GM19467 (cell line): ENCODE measurements at regions not wholly inside any gene's neighbourhood (a gene's known extent, or its start where the extent isn't known, plus 50 kb on each side); places are given as distances from the start of the nearest gene placed in this dataset.

Experiments used
- ATAC-seq: cut with Tn5 transposase; IDR thresholded peaks from one replicate; pipeline ENCODE4 v1.9.1; 2021; ENCODE audit warnings: mild to moderate bottlenecking, moderate library complexity; ENCODE audit not compliant: unreplicated experiment

- ATAC-seq, result no peak
Observed at GRCh38 chr17:65446838-65447526, 114.5 kb downstream of the AXIN2 start.

DNA sequence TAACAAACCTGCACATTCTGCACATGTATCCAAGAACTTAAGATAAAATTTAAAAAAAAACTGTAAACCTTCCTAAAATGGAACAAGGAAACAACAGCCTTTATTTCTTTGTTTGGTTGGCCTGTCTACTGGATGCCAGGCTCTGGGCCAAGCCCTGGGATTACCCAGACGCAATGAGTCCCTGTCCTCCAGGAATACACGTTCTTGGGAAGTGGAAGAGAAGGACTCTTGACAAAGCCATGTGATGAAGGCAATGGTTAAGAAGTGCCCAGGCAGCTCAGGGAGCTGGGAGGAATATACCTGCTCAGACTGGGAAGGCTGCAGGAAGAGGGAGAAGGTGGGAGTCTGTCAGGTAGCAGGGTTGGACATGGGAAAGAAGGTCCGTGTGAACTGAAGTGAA, 115.4 kb downstream of the AXIN2 start:
- no peak for ATAC-seq

DNA sequence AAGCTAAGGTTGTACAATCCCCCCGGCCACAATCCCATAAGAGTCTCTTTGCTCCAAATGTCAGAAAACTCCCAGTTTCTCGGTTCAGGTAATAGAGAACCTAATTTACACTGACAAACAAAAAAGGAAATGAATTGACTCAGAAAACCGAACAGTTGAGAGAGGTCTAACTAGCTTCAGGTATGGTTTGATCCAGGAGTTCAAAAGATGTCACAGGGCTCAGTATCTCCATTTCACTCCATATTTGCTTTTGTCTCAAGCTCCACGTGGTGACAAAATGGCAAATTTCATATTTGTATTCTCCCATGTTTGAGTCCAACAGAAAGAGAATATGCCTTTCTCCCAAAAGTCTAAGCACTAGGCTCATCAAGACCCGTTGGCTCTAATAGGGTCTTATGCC, 117.4 kb downstream of the AXIN2 start:
- ATAC-seq, result no peak

GRCh38 chr17:65442691-65443090, 118.8 kb downstream of the AXIN2 start:
- ATAC-seq, result no peak

GRCh38 chr17:65442250-65442649, 119.2 kb downstream of the AXIN2 start:
- ATAC-seq, result no peak

GRCh38 chr17:65441053-65441605, 120.3 kb downstream of the AXIN2 start:
- ATAC-seq, result no peak

DNA sequence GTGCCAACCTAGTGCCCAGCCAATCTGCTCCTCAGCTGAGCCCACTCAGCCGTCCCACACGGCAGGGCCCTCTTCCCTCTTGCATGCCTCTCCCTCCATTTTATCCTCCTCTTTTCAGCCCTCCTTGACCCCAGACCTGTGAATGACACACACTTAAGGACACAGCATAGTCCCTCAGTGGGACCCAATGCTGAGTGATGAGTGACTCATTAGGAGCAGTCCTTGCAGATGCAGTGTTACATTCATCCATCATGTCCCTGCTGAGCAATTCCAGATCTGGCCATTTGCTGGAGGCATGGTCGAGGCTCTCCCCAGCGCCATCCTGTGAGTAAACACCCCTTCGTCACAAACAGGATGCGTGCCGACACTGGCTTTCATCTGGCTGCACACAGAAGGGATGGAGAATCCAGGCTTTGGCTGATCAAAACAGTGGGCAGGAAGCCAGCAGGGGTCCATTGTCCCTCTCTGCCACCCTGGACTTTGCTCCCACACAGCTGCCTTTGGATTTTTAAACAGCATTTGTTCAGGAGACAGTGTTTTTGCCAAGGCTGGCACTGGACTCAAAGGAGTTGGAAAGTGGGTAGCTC, 122.6 kb downstream of the AXIN2 start:
- no peak for ATAC-seq

GRCh38 chr17:65438173-65438572, 123.3 kb downstream of the AXIN2 start:
- ATAC-seq, result no peak

- no peak for ATAC-seq
Observed at GRCh38 chr17:65436871-65437270, 124.6 kb downstream of the AXIN2 start.

GRCh38 chr17:65434878-65435277, 126.6 kb downstream of the AXIN2 start:
- ATAC-seq, result no peak

- no peak for ATAC-seq
Observed at GRCh38 chr17:65434251-65434650, 127.2 kb downstream of the AXIN2 start.

DNA sequence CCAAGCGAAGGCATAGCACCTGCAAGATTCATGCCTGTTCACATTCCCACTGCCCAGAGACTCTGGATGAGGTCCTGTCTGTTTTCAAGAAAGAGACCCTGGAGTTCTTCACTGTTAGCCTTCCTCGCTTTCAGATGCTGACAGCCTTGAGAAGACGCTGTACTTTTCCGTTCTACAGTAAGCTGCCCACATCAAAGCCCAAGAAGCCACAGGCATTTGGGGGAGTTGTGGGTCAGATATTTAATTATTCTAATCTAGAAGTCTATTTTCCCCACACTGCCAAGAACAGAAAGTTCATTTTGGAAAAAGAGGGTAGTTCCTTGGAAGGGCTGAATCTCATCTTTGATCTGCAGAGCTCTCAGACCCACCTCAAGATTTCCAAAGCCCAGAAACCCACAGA, 127.9 kb downstream of the AXIN2 start:
- ATAC-seq, result no peak

GRCh38 chr17:65433157-65433556, 128.3 kb downstream of the AXIN2 start:
- no peak for ATAC-seq

DNA sequence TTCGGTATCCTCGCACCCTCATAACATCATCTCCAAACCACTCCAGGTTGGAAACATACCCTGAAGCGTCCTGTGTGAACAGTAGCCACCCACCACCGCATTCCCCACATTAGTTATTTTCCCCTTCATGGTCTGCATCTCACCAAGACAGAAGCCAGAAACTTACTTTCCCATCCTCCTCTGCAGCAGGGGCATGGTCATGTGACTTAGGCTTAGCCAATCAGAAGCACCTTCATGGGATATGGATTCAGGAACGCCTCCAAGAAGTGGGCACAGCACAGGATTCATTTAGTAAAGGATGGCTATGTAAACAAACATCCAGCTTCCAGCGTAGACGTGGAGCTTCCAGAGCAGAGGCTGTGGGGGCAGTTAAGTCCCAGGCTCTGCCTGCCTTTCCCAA, 130.3 kb downstream of the AXIN2 start:
- no peak for ATAC-seq

GRCh38 chr17:65430209-65430833, 131.1 kb downstream of the AXIN2 start:
- ATAC-seq, result no peak

DNA sequence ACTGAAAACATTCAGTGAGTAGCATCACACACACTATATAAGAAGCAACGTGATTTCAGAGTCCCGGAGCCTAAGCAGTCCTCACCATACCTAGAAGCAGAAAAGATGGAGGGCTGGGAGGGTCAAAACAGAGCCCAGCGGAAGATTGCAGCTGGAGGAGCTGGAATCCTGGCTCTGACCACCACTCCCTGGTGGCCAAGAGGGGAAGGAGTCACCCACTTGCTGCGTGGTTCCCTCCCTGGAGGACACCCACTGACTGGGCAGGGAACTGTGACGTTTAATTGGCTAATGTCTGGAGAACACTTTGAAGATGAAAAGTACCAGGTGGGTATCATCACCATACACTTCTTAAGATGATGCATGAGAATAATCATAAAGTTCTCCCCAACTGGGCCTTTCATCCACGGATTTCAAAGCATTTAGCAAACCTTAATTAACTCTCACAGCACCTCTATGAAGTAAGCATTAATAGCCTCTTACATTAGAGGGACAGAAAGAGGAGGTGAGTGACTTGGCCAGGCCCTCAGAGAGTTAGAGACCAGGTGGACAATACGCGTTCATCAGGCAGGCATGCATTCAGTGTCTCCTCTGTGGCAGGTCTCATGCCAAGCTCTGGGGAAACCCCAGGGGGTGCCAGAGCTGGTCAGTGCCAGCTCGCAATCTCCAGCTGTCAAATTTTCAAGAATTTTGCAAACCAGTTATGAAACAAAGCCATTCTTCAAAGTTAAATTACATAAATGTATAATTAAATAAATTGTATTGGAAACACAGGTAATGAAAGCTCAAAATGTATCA, 137.9 kb downstream of the AXIN2 start:
- no peak for ATAC-seq

- no peak for ATAC-seq
Observed at GRCh38 chr17:65418622-65419021, 142.8 kb downstream of the AXIN2 start.

GRCh38 chr17:65417406-65418221, 143.8 kb downstream of the AXIN2 start:
- no peak for ATAC-seq

DNA sequence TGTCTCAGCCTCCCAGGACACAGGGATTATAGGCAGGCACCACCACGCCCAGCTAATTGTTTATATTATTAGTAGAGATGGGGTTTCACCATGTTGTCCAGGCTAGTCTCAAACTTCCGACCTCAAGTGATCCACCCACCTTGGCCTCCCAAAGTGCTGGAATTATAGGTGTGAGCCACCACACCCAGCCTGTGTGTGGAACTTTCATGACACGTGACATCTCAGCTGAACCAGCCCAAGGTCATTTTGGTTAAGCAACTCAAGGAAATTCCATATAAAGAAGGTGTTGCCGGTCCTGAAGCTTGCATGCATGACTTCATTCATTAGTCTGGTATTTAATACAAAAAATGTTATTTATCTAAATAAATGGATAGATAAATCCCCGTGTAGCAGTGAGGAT, 145.5 kb downstream of the AXIN2 start:
- ATAC-seq, result no peak

DNA sequence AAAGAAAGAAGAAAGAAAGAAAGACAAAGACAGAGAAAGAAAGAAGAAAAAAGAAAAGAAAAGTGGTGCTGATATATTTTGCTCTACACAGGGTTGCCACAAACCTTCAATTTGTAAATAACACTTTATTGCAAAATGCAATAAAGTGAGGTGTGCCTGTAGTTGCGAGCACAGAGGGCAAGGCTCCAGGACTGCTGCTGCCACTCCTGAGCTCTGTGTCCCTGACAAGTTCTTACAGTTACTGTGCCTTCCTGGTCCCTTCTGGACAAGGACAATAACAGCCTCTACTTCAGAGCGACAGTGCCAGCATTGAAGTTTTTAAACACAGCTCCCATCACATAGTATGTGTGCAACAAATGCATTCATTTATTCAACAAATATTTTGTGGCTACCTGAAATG, 148.1 kb downstream of the AXIN2 start:
- no peak for ATAC-seq

GRCh38 chr17:65409381-65409780, 152.1 kb downstream of the AXIN2 start:
- ATAC-seq, result no peak
